ENCODE measurements at regions not wholly inside any gene's neighbourhood (a gene's known extent, or its start where the extent isn't known, plus 50 kb on each side); places are given as distances from the start of the nearest gene placed in this dataset.
A peak's percentile ranks its signal among the peaks of the same experiment; 100 is the strongest.
"Not testable (repeated sequence)": the region's sequence is repeated elsewhere in the genome, so short reads cannot be mapped to it uniquely, and the experiment has no call there.

DNA sequence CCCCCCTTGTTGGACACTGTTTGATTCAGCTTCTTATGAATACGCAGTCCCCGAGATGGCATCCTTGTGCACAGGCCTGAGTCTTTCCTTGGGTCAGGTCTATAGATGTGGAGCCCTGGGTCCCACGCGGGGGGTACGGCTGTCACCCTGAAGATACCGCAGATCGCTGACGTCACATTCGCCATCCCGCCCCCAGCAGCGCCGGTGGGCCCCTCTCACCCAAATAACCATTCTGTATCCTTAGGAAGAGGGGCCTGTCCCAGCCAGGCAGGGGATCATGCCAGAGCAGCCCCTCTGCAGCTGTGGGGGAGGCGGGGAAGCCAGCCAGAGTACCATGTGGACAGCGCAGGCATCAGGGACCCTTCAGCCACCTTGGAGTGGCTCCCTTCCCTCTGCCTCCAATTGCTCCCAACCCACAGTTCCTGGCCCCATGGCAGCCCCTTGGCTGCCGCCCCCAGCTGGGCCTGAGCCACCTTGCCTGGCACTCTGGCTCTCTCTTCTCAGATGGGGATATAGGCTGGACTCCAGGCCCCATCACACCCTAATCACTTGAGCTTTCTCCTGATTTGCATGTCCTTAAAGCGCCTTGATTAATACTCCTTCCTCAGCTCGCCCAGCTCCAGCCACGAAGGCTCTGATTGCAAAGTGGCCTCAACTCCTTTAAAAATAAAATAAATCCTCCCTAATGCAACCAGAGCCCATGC is 189.8 kb downstream of the C9orf50 start:
- no peak for DNase-seq

DNA sequence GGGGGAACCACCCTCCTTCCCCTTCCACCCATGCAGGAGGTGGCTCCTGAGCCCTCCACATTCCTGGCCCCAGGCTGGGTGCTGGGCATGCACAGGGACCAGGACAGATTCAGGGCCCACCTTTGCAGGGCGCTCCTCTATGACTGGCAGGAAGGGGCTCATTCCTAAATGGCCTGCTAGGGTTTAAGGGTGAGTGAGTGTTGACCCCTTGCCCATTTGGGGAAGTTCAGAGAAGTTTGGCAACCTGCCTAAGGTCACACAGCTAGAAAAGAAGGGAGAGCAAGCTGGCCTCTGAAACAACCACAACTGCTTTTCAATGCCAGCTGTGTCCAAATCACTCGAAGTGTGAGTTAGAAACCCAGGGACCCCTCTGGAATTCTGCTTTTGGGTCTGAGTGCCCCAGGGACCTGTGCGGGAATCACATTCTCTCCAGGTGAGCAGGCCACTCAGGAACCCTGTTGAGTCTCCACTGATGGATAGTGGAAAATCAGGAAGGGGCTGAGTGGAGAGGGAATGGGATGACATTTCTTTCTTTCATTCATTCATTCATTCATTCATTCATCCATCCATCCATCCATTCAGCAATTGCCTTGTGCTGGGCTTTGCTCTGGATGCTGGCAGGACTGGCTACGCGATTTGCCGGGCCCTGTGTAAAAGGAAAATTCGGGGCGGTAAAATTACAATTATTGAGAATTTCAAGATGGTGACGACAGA is 191.9 kb downstream of the C9orf50 start:
- no peak for DNase-seq

DNA sequence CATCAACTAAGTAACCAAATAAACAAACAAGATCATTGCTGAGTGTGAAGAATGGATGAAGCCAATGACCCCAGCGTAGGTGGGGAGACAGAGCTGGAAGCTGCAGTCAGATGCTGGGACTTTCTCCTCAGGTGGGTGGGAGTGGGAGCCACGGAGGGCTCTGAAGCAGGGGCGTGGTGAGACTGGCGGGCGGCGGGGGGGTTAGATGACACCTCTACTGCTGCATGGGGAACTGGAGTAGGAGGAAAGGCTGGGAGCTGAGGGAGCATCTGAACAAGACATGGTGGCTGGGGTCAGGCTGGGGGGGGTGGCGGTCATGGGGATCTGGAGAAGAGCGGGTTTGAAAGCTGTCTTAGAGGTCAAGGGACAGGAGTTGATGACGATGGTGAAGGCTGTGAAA is 193.8 kb downstream of the C9orf50 start:
- DNase-seq = no peak

DNA sequence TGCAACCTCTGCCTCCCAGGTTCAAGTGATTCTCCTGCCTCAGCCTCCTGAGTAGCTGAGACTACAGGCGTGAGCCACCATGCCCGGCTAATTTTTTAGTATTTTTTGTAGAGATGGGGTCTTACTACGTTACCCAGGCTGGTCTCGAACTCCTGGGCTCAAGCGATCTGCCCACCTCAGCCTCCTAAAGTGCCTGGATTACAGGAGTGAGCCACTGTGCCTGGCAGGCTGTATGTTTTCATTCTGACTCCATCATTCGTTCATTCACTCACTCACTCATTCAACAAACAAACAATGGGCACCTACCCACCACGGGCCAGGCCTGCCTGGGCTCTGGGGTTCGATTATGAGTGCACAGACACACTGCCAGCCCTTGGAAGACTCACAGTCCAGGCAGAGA is 197.1 kb downstream of the C9orf50 start:
- not testable (repeated sequence) for DNase-seq

DNA sequence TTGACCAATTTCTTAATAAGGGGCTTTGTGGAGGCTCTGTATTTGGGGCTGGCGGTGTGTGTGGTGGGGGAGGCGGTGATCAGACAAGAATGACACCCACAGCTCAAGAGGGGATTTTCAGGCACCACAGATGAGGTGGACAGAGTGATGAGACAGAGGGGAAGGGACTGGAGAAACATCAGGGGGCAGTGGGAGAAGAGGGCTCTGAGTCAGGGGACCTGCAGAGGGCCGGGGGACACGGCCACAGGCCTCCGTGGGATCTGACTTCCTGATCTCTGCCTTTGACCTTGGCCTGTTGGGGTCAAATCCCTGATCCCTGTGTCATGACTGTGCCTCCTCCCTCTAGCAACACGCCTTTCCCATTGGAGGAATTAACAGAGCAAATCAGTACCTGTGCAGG is 197.7 kb downstream of the C9orf50 start:
- no peak for DNase-seq

DNA sequence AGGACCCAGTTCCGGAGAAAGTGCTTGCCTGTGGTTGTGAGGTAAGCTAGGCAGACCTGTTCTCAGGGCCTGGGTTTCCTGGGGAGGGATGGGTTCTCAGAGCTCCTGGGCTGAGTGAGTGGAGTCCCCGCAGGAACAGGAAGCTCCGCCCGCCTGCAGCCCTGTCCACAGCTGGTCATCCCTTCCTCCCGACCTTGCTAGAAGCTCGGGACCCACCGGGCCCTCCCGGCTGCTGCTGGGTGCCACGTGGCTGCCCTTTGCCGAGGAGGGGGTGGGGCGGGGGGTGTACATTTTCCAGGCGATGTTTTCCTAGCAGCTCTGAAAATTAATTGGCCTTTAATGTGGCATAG is 198.1 kb downstream of the C9orf50 start:
- no peak for DNase-seq

DNA sequence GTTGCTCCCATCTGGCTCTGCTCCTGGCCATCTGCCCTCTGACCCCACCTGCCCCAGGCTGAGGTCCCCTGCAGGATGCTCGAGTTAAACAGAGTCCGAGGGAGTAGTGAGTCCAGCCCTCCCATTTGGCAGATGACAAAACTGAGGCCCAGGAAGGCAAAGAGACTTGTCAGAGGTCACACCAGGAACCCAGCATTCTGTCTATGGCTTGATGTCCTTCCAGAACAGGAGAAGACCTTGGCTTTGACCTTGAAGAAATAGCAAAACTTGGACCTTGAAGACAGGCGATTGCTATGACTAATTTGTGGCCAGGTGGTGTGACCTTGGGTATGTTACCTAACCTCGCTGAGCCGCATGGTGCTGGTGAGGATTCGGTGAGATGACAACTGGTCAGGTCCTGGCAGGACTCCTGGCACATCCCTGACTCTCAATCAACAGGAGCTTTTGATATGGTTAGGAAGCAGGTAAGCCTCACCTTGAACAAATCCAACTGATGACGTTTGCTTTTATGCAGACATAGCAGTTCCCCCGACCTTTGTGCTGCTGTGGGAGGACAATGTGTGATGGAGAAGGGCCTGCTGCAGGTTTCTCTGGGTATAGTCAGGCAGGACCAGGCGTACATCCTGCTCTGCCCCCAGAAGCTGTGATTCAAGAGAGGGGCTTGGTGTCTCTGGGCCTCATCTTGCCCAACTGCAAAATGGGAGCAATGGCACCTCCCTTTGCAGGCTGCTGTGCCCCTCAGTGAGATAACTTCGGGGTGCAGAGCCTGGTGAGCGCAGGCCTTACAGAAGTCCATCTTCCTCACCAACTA is 198.7 kb downstream of the C9orf50 start:
- no peak for DNase-seq

DNA sequence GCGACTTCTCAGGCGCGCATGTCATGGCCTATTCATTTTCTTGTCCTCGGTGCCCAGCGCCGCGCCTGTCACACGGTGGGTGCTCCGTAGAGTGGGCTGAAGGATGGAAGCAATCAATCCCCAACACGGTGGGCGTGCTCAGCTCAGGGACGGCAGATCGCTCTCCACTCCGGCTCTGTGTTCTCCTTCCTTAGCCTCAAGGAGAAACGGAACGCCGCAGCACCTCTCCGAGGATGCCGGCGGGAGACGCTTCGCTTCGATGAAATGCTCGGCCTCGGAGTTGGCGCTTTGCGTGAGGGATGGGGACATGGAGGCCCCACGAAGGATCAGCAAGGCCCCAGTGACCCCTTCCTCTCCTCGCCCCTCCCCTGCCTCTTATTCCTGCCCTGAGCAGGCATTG is 199.5 kb downstream of the C9orf50 start:
- DNase-seq = no peak

DNA sequence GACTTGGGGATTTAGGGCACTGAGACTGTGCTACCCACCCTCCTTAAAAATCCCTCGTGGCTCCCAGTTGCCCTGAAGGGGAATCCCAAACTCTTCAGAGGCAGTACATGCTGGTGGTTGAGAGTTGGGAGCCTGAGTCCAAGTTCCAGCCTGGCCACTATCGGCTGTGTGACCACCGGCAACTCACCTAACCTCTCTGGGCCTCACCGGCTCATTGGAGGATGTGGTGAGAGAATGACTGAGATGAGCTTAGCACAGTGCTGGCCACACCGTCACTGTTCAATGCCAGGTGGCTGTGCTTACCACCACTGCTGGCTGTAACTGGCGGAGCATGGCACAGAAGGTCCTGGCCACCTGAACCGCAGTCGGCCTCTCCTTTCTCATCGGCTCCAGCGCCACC is 200.2 kb downstream of the C9orf50 start:
- DNase-seq = no peak

DNA sequence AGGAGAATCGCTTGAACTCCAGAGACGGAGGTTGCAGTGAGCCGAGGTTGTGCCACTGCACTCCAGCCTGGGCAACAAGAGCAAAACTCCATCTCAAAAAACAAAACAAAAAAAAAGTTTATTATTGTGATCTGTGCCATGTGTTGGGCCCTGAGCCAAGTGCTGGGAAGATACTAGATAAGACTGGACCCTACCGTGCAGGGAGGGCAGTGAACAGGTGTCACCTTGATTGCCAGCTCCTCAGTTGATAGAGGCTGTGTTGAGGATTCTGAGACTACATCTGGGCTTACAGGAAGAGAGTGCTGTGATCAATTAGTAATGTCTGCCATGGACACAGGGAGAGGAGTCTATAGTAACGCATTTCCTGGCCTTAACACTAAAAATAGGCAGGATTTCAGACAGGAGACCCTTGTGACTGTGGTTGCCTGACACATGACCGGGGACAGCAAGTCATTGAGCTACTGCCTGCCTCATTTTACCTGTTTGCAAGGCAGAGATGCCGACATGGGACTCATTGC is 201.5 kb downstream of the C9orf50 start:
- no peak for DNase-seq

DNA sequence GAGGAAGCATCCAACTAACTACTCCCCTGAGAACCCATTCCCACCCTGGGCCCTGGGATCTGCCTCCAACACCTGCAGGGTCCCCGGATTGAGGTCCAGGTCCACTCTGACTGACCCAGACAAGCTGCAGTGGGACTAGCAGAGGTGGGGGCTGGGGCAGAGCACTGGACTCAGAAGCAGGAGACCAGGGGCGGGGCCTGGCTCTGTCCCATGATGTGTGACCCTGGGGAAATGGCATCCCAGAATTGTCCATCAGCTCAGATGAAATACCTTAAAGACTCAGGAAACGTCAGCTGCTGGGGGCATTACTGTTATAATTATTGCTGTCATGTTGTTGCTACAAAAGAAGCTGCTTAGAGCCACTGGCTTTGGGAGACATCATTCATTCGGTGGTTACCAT is 202.4 kb downstream of the C9orf50 start:
- no peak for DNase-seq

DNA sequence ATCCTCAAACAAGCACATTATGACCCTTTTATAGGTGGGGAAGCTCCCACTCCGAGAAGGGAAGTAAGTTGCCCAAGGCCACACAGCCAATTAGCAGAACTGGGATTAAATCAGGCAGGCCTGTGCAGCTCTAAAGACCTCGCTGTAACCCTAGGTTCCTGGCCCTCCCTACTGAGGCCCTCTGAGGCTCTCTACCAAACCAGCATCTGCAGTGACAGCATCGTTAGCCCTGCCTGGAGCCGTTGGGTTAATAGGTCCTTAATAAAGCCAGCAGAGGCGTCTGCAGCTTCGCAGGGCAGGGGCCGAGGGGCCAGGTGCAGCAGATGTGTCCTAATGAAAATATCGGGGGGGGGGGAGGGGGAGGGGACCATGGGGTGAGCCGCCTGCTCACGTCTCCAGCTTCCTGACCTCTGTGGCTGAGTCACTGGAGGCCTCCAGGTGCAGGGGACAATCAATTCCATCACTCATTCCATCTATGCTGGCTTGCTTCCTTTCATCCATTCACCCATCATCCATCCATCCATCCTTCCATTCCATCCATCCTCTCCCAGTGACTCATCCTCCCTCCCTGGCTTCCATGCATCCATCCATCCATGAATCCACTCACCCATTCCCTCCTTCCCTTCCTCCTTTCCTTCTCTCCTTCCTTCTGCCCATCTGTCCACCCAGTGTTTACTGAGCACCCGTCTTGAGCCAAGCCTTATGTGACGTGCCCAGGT is 203.9 kb downstream of the C9orf50 start:
- DNase-seq = no peak

DNA sequence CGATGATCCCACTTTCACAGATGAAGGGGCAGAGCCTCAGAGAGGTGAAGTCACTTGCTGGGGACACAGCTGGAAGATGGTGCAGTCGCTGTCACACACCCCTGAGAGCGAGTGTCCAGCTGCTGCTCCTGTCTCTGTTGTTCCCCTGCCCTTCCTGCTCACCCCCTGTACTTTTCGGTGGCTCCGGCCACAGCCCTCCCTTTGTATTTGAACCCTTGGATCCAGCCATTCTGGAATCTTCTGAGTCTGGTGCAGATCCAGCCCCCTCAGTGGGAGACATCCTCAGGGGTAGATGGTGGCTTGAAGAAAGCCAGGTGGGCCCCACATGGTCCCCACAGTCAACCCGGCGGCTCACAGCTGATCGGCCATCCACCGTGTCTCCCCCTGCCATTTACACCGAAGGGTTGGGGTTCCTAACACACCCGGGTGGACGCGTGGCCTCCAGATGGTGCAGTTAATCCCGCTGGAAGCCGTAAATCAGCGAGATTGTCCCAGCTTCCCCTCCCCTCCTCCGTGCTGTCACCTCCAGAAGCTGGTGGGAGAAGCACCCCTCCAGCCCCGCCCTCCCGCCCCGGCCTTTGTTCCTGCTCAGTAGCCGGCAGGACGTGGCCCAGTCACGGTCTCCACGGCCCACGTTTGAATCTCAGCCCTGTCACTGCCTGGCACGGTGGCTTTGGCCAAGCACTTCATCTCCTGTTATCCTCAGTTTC is 204.8 kb downstream of the C9orf50 start:
- no peak for DNase-seq

DNA sequence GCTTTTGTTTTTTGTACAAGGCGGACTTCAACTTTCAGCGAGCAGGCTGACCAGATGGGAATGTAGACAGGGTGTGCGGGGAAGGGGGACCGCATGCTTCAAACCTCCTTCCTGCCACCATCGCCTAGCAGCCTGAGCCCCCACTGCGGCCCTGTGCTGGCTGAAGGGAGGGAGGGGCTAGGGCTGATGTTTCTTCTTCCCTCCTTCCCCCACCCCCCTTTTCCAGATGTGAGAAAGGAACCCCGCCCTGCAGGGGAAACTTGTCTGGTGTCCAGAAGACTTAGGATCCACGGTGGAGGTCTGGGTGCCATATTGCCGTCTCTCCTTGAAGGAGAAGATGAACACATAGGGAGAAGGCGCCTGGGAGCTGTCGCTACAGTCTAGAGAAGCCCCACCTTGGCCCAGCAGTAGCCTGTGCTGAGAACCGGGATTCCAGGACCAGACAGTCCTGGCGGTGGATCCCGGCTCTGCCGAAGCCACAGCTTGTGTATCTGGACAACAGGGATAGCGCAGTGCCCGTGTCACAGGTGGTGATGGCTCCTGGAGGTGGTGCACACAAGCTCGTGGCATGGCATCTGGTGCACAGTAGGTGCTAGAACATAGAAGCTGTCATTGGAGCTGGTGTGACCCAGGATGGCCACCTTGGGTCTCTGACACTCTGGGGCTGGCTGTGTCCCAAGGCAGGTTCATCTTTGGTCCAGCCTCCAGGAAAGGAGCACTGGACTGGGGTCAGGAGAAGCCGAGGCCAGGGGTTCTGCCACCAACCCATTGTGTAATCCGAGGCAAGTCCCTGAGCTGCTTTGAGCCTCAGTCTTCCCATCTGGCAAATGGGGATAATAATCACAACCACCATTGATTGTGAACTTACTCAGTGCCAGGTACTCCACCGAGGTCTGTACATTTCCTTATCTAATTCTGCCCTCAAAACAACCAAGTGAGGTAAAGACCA is 205.6 kb downstream of the C9orf50 start:
- DNase-seq = no peak

DNA sequence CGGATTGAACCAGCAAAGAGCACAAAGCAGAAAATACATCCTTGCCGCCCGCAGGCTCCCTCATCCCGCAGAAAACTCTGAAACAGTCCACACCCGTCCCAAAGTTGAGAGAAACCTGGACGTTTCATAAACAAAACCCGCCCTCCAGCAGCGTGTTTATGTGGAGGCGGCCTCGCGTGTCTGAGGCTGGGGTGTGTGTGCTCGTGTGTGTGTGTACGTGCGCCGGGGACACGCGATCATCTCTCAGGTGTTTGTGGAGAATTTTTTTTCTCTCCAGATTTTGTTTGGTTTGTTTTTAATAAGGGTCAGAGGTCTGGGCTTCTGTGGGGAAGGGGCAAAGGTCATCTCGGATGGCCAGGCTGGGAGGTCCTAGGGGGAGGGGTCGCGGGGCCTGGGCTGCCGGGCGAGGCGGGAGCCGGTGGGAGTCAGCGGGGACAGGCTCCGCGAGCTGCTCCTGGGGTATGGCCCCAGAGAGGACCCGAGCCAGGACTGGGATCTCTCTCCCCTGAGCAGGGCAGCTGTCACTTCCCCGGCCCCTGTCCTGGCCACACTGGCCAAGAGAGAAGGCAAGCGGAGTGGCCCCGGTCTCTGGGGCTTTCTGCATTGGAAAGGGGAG is 206.4 kb downstream of the C9orf50 start:
- DNase-seq = no peak

DNA sequence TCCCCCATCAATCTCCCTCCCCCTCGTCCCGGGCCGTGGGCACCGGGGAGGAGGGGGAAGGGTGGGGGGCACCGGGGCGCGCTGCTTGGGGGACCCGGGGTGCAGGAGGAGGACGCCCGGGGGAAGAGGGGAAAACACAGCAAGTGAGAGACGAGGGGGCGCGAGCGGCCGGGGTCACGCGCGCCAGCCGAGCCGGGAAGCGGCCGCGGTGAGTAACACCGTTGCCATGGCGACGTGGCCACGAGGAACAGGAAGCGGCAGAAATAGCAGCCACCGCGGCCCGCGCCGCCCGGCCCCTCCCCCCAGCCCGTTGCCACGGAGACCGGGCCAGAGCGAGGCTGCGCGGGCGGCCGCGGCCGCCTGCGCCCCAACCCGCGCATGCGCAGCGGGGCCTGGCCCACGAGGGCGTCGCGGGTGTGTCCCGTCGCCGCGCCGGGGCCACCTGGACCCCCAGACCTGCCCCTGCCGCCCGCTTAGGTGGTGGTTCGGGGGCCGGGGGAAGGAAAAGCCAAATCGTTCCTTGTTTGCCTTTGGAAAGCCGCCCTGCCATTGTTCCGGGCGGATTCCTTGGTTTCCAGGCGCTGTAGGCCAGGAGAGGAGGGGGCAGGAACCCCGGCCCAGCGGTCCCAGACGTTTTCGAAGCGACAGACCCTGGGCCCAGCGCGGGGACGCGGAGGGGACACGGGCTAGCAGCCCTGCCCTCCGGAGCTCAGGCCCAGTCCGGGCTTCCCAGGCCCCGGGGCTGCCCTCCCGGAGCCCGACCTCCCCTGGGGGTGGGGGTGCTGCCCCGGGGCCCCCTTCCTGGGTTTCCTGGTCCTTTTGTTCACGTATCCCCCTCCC is 207.1 kb downstream of the C9orf50 start:
- DNase-seq = peak; percentile 85 to 96

DNA sequence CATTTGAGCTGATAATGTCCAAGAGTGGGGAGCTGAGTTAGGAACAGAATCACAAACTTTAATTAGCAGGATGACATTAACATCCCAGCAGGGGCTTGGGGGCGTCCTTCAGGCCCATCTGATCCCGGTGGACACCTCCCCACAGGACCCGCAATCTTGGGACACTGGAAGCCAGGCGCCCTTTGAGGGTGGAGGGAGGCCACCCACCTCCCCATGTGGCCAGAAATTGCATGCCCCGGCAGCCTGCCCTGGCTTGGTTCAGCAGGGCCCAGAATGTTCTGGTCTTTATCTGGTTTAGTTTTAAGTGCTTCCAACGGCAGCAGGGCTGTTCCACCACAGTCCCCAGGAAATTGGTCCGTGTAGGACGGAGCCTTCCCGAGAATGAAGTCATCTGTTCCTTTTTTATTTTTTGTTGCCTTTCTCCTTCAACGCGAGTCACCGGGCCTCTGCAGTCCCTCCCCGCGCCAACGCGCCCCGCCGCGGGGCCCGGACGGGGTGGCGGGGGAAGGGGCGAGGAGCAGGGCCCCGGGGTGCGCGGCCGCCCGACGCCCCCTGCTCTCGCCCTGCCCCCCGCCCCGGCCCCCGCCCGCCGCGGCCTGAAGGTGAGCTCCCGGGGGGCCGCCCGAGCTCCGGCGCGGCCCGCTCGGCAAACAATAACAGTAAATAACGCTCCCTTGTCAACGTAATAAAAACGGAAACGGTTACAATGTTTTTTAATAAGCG is 207.9 kb downstream of the C9orf50 start:
- peak; percentile 63 to 75 for DNase-seq

DNA sequence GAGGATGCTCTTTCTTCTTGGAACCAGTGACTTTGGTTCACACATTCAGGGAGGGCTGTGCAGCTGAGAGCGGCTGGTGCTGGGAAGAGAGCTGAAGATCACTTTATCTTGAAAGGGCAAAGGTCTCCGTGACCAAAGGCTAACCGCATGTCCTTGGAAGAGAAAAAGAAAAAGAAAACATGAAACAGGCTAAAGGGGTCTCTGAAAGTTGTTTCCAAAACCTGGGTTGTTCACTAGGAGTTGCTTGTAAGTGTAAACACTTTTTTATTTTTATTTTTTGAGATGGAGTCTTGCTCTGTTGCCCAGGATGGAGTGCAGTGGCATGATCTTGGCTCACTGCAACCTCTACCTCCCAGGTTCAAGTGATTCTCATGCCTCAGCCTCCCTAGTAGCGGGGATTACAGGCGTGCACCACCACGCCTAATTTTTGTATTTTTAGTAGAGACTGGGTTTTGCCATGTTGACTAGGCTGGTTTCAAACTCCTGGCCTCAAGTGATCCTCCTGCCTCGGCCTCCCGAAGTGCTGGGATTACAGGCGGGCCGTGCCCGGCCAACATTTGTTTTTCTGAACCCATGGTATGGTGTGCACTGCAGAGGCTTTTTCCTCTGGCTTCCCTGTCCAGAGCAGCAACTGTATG is 208.6 kb downstream of the C9orf50 start:
- DNase-seq = not testable (repeated sequence)
